Activated naive CD4-positive, alpha-beta T cell treated with Interleukin-2 at 50 U/mL for 16 hours (primary cell): ENCODE measurements at regions not wholly inside any gene's neighbourhood (a gene's known extent, or its start where the extent isn't known, plus 50 kb on each side); places are given as distances from the start of the nearest gene placed in this dataset.

Experiments
- DNase-seq: peaks from one replicate; pipeline ENCODE4 v3.0.0-alpha.2; 2020

GRCh38 chr13:22014469-22014868 is 343.6 kb downstream of the FGF9 start:
- DNase-seq = no peak

- DNase-seq = no peak
Observed at GRCh38 chr13:22017226-22017625, 346.4 kb downstream of the FGF9 start.

GRCh38 chr13:22018076-22018835 is 347.4 kb downstream of the FGF9 start:
- no peak for DNase-seq

GRCh38 chr13:22018836-22019210 is 347.9 kb downstream of the FGF9 start:
- no peak for DNase-seq

GRCh38 chr13:22024381-22024994 is 353.6 kb downstream of the FGF9 start:
- DNase-seq = no peak

- no peak for DNase-seq
Observed at GRCh38 chr13:22027566-22027965, 356.7 kb downstream of the FGF9 start.

- DNase-seq = no peak
Observed at GRCh38 chr13:22028831-22029230, 358.0 kb downstream of the FGF9 start.

- no peak for DNase-seq
Observed at GRCh38 chr13:22030321-22030720, 359.4 kb downstream of the FGF9 start.

- no peak for DNase-seq
Observed at GRCh38 chr13:22031702-22032286, 360.9 kb downstream of the FGF9 start.

- no peak for DNase-seq
Observed at GRCh38 chr13:22032905-22033304, 362.0 kb downstream of the FGF9 start.

GRCh38 chr13:22039961-22040360 is 369.1 kb downstream of the FGF9 start:
- DNase-seq = no peak

- no peak for DNase-seq
Observed at GRCh38 chr13:22040810-22041364, 370.0 kb downstream of the FGF9 start.

- DNase-seq = no peak
Observed at GRCh38 chr13:22041741-22042140, 370.9 kb downstream of the FGF9 start.

- no peak for DNase-seq
Observed at GRCh38 chr13:22047082-22047784, 376.4 kb downstream of the FGF9 start.

GRCh38 chr13:22047785-22048104 is 376.9 kb downstream of the FGF9 start:
- DNase-seq = no peak

- no peak for DNase-seq
Observed at GRCh38 chr13:22049384-22049783, 378.5 kb downstream of the FGF9 start.

GRCh38 chr13:22050951-22051563 is 380.2 kb downstream of the FGF9 start:
- DNase-seq = no peak

GRCh38 chr13:22053053-22053452 is 382.2 kb downstream of the FGF9 start:
- no peak for DNase-seq

- no peak for DNase-seq
Observed at GRCh38 chr13:22055259-22055658, 384.4 kb downstream of the FGF9 start.

GRCh38 chr13:22060187-22060586 is 389.3 kb downstream of the FGF9 start:
- DNase-seq = no peak

- DNase-seq = peak; percentile 83
Observed at GRCh38 chr13:22061371-22061805, 390.5 kb downstream of the FGF9 start.

- no peak for DNase-seq
Observed at GRCh38 chr13:22061806-22062391, 391.0 kb downstream of the FGF9 start.
